Fibroblast of lung (primary cell): ENCODE measurements at regions not wholly inside any gene's neighbourhood (a gene's known extent, or its start where the extent isn't known, plus 50 kb on each side); places are given as distances from the start of the nearest gene placed in this dataset.

Experiments
- DNase-seq, 2 donors: peaks; one replicate each; pipeline versions ENCODE4 v3.0.0 to v3.0.0-alpha.2; 2010; ENCODE audit warnings: low read depth in 2 of 2
- H2AFZ ChIP-seq: 2 replicates; pipeline ENCODE4 v1.5.1; 2012; ENCODE audit warnings: low read length, control low read depth, inconsistent platforms
- H3K27ac ChIP-seq: 2 replicates; pipeline ENCODE4 v1.5.1; 2011; ENCODE audit warnings: low read length, control low read depth; ENCODE audit not compliant: insufficient read depth
- H3K27me3 ChIP-seq: 2 replicates; pipeline ENCODE4 v1.5.1; 2011; ENCODE audit warnings: mild to moderate bottlenecking, low read length; ENCODE audit not compliant: control insufficient read depth, insufficient read depth
- H3K36me3 ChIP-seq: 2 replicates; pipeline ENCODE4 v1.5.1; 2011; ENCODE audit warnings: low read length; ENCODE audit not compliant: control insufficient read depth, insufficient read depth
- H3K4me1 ChIP-seq: 2 replicates; pipeline ENCODE4 v1.5.1; 2011; ENCODE audit warnings: low read length; ENCODE audit not compliant: control insufficient read depth, insufficient read depth; ENCODE audit errors: extremely low read depth
- H3K4me2 ChIP-seq: 2 replicates; pipeline ENCODE4 v1.5.1; 2011; ENCODE audit warnings: low read length, control low read depth; ENCODE audit not compliant: insufficient read depth; ENCODE audit errors: extremely low read depth
- H3K4me3 ChIP-seq, 4 experiments: fragments of 200-600 bp in 1 of 4; sonication (generic) in 1 of 4; replicated peaks in 1 of 4; 2 replicates each; pipeline ENCODE4 v1.5.1; 2011 to 2016; ENCODE audit warnings: low read length in 4 of 4, low read depth in 3 of 4, mild to moderate bottlenecking in 3 of 4, control low read depth in 2 of 4, inconsistent platforms in 1 of 4, mixed read lengths in 1 of 4; ENCODE audit not compliant: insufficient read depth in 1 of 4; ENCODE audit errors: control extremely low read depth in 1 of 4
- H3K79me2 ChIP-seq: 2 replicates; pipeline ENCODE4 v1.5.1; 2012; ENCODE audit warnings: mild to moderate bottlenecking, low read length, inconsistent platforms; ENCODE audit not compliant: control insufficient read depth, insufficient read depth
- H3K9ac ChIP-seq: 2 replicates; pipeline ENCODE4 v1.5.1; 2011; ENCODE audit warnings: mild to moderate bottlenecking, low read length, control low read depth; ENCODE audit not compliant: insufficient read depth
- H3K9me3 ChIP-seq: 2 replicates; pipeline ENCODE4 v1.5.1; 2012; ENCODE audit warnings: low read depth, low read length; ENCODE audit not compliant: control insufficient read depth, insufficient read depth
- H4K20me1 ChIP-seq: 2 replicates; pipeline ENCODE4 v1.5.1; 2011; ENCODE audit warnings: low read length; ENCODE audit not compliant: control insufficient read depth, insufficient read depth; ENCODE audit errors: extremely low read depth
- CTCF ChIP-seq, 2 donors: IDR thresholded peaks in 1 of 2; conservative IDR thresholded peaks in 1 of 2; 1 replicate in 1 of 2; 2 replicates in 1 of 2; pipeline ENCODE4 v1.5.1; 2011 to 2012; ENCODE audit warnings: low read length in 2 of 2, control low read depth in 1 of 2, inconsistent platforms in 1 of 2, low read depth in 1 of 2, mild to moderate bottlenecking in 1 of 2
- EZH2 ChIP-seq: IDR thresholded peaks from 2 replicates; pipeline ENCODE4 v1.5.1; 2012; ENCODE audit warnings: low read length, control low read depth, mild to moderate bottlenecking; ENCODE audit errors: missing control alignments

GRCh38 chr15:47507221-47507985 is 209.9 kb upstream of the SEMA6D start:
- Histone ChIP-seq H4K20me1 (no peaks in the 10 kb centered on the region), H3K79me2 (no peaks in the 10 kb centered on the region), H3K36me3 (no peaks in the 10 kb centered on the region), H3K4me2 (no peak overlapping the region), H3K9me3 (no peaks in the 10 kb centered on the region), H3K4me1 (no peaks in the 10 kb centered on the region), H3K27me3 (no peaks in the 10 kb centered on the region), H2AFZ (no peak overlapping the region), H3K9ac (no peak overlapping the region), H3K4me3 (no peak overlapping the region), H3K27ac (no peak overlapping the region)
- TF ChIP-seq EZH2 (no peak), CTCF (conservative IDR thresholded peaks at IDR 0.05 in 1 of 2, IDR thresholded peaks at IDR 0.05 in 1 of 2; ENCODE audit: low read depth in 1 of 2, low read length in 2 of 2) (no peak)
- no peak for DNase-seq

- Histone ChIP-seq H2AFZ (no peak overlapping the region), H3K79me2 (no peaks in the 10 kb centered on the region), H3K27ac (no peak overlapping the region), H3K4me2 (no peak overlapping the region), H3K9ac (no peak overlapping the region), H3K4me3 (no peak overlapping the region), H3K4me1 (peaks cover 3% of the 10 kb centered on the region), H3K36me3 (no peaks in the 10 kb centered on the region), H4K20me1 (no peaks in the 10 kb centered on the region), H3K27me3 (no peaks in the 10 kb centered on the region), H3K9me3 (no peaks in the 10 kb centered on the region)
- TF ChIP-seq EZH2 = no peak
- TF ChIP-seq CTCF (conservative IDR thresholded peaks at IDR 0.05 in 1 of 2, IDR thresholded peaks at IDR 0.05 in 1 of 2; ENCODE audit: low read depth in 1 of 2, low read length in 2 of 2) = no peak
- DNase-seq = no peak
Observed at GRCh38 chr15:47511261-47511660, 206.0 kb upstream of the SEMA6D start.

GRCh38 chr15:47513471-47513870 is 203.8 kb upstream of the SEMA6D start:
- H3K4me1 ChIP-seq = peaks cover 3% of the 10 kb centered on the region
- no peaks in the 10 kb centered on the region for H3K9me3 ChIP-seq
- no peak overlapping the region for H2AFZ ChIP-seq
- no peaks in the 10 kb centered on the region for H4K20me1 ChIP-seq
- no peak overlapping the region for H3K27ac ChIP-seq
- H3K4me3 ChIP-seq = no peak overlapping the region
- TF ChIP-seq EZH2 = no peak
- no peak for TF ChIP-seq CTCF (conservative IDR thresholded peaks at IDR 0.05 in 1 of 2, IDR thresholded peaks at IDR 0.05 in 1 of 2; ENCODE audit: low read depth in 1 of 2, low read length in 2 of 2)
- no peaks in the 10 kb centered on the region for H3K79me2 ChIP-seq
- no peak for DNase-seq
- H3K4me2 ChIP-seq = no peak overlapping the region
- H3K9ac ChIP-seq = no peak overlapping the region
- H3K36me3 ChIP-seq = no peaks in the 10 kb centered on the region
- no peaks in the 10 kb centered on the region for H3K27me3 ChIP-seq
